GM23338 (cell line): ENCODE measurements at regions not wholly inside any gene's neighbourhood (a gene's known extent, or its start where the extent isn't known, plus 50 kb on each side); places are given as distances from the start of the nearest gene placed in this dataset.

Experiments used
- ATAC-seq: fragments of 200-7000 bp; cut with Tn5 transposase; 3 replicates; pipeline ENCODE4 v1.9.1; 2020
- DNase-seq: peaks from one replicate; pipeline ENCODE4 v3.0.0-alpha.2; 2015; ENCODE audit warnings: low spot score
- H2AFZ ChIP-seq: fragments of 200-600 bp; sonication (generic); 2 replicates; pipeline ENCODE4 v1.8.0; 2016; ENCODE audit warnings: antibody characterized with exemption, mild to moderate bottlenecking, moderate library complexity
- H3F3A ChIP-seq: fragments of 200-600 bp; sonication (generic); replicated peaks from 2 replicates; pipeline ENCODE4 v1.8.0; 2017; ENCODE audit warnings: antibody characterized with exemption, mixed run types, low read depth
- H3K27ac ChIP-seq: fragments of 200-600 bp; sonication (generic); 2 replicates; pipeline ENCODE4 v1.6.1; 2016; ENCODE audit warnings: low read depth
- H3K27me3 ChIP-seq: fragments of 200-600 bp; sonication (generic); 2 replicates; pipeline ENCODE4 v1.8.0; 2016; ENCODE audit warnings: mild to moderate bottlenecking, mixed run types, moderate library complexity; ENCODE audit not compliant: insufficient read depth
- H3K36me3 ChIP-seq: fragments of 200-600 bp; sonication (generic); 2 replicates; pipeline ENCODE4 v1.8.0; 2016; ENCODE audit warnings: mild to moderate bottlenecking; ENCODE audit not compliant: insufficient read depth
- H3K4me1 ChIP-seq: fragments of 200-600 bp; sonication (generic); 2 replicates; pipeline ENCODE4 v1.8.0; 2016; ENCODE audit warnings: mild to moderate bottlenecking, moderate library complexity; ENCODE audit not compliant: insufficient read depth
- H3K4me2 ChIP-seq: fragments of 200-600 bp; sonication (generic); 2 replicates; pipeline ENCODE4 v1.7.1; 2017; ENCODE audit warnings: mixed run types
- H3K4me3 ChIP-seq: fragments of 200-600 bp; sonication (generic); 2 replicates; pipeline ENCODE4 v1.6.1; 2016; ENCODE audit warnings: mixed run types
- H3K79me2 ChIP-seq: fragments of 200-600 bp; sonication (generic); replicated peaks from 2 replicates; pipeline ENCODE4 v1.8.0; 2017; ENCODE audit warnings: mild to moderate bottlenecking; ENCODE audit not compliant: insufficient read depth
- H3K9me2 ChIP-seq: fragments of 200-600 bp; sonication (generic); 2 replicates; pipeline ENCODE4 v1.8.0; 2017; ENCODE audit not compliant: insufficient read depth
- H4K20me1 ChIP-seq: fragments of 200-600 bp; sonication (generic); replicated peaks from 2 replicates; pipeline ENCODE4 v1.8.0; 2017; ENCODE audit warnings: mild to moderate bottlenecking; ENCODE audit not compliant: insufficient read depth
- H3K27ac Mint-ChIP-seq: 2 replicates; pipeline ENCODE4 v1.8.0; 2020; ENCODE audit warnings: inconsistent platforms, mild to moderate bottlenecking, moderate library complexity, mixed read lengths
- H3K27me3 Mint-ChIP-seq: 3 replicates; pipeline ENCODE4 v1.8.0; 2022; ENCODE audit warnings: low read depth, mild to moderate bottlenecking, moderate library complexity, mixed read lengths, inconsistent platforms; ENCODE audit not compliant: insufficient read depth, poor library complexity
- H3K36me3 Mint-ChIP-seq: 3 replicates; pipeline ENCODE4 v1.8.0; 2021; ENCODE audit warnings: low read depth, mild to moderate bottlenecking, inconsistent platforms, moderate library complexity, mixed read lengths
- H3K4me1 Mint-ChIP-seq: 3 replicates; pipeline ENCODE4 v1.8.0; 2020; ENCODE audit warnings: mild to moderate bottlenecking, inconsistent platforms, mixed read lengths
- H3K4me3 Mint-ChIP-seq: 3 replicates; pipeline ENCODE4 v1.8.0; 2021; ENCODE audit warnings: moderate library complexity, mild to moderate bottlenecking, inconsistent platforms, mixed read lengths
- H3K9me3 Mint-ChIP-seq: 3 replicates; pipeline ENCODE4 v1.8.0; 2020; ENCODE audit warnings: moderate library complexity, mild to moderate bottlenecking, inconsistent platforms, mixed read lengths
- CREB1 ChIP-seq: fragments of 250-450 bp; sonication (Bioruptor Pico); IDR thresholded peaks from 2 replicates; pipeline ENCODE4 v1.5.0; 2020; ENCODE audit warnings: low read depth, mild to moderate bottlenecking, moderate library complexity
- CTCF ChIP-seq, 2 experiments: fragments of 200-600 bp in 1 of 2; sonication (generic) in 1 of 2; conservative IDR thresholded peaks; 2 replicates each; pipeline versions ENCODE4 v1.5.1 to v1.6.1; 2016 to 2017; ENCODE audit warnings: antibody characterized with exemption in 2 of 2, low read depth in 2 of 2, mild to moderate bottlenecking in 2 of 2, moderate library complexity in 1 of 2
- EZH2 ChIP-seq: fragments of 200-600 bp; sonication (generic); IDR thresholded peaks from one replicate; pipeline ENCODE4 v1.8.0; 2017; ENCODE audit warnings: antibody characterized with exemption, mild to moderate bottlenecking, low read depth; ENCODE audit not compliant: unreplicated experiment
- EZH2phosphoT487 ChIP-seq: fragments of 200-600 bp; sonication (generic); IDR thresholded peaks from one replicate; pipeline ENCODE4 v1.8.1; 2018; ENCODE audit warnings: antibody characterized with exemption; ENCODE audit not compliant: unreplicated experiment
- JUNB ChIP-seq: IDR thresholded peaks from one replicate; pipeline ENCODE4 v1.6.1; 2016; ENCODE audit warnings: antibody characterized with exemption; ENCODE audit not compliant: unreplicated experiment
- NANOG ChIP-seq: IDR thresholded peaks from 2 replicates; pipeline ENCODE4 v1.6.1; 2016; ENCODE audit warnings: antibody characterized with exemption, borderline replicate concordance
- POLR2AphosphoS5 ChIP-seq: IDR thresholded peaks from 2 replicates; pipeline ENCODE4 v1.6.1; 2016; ENCODE audit warnings: antibody characterized with exemption, low read depth
- STAT1 ChIP-seq: IDR thresholded peaks from one replicate; pipeline ENCODE4 v1.6.1; 2016; ENCODE audit warnings: antibody characterized with exemption; ENCODE audit not compliant: unreplicated experiment
- ZNF114 ChIP-seq: fragments of 250-450 bp; sonication (Bioruptor Pico); IDR thresholded peaks from 2 replicates; pipeline ENCODE4 v1.5.0; 2020; ENCODE audit warnings: mild to moderate bottlenecking, moderate library complexity
- ZNF331 ChIP-seq: fragments of 250-450 bp; sonication (Bioruptor Pico); IDR thresholded peaks from 2 replicates; pipeline ENCODE4 v1.5.0; 2020; ENCODE audit warnings: low read depth, mild to moderate bottlenecking, moderate library complexity
- ZNF462 ChIP-seq: fragments of 250-450 bp; sonication (Bioruptor Pico); IDR thresholded peaks from 2 replicates; pipeline ENCODE4 v1.5.0; 2020; ENCODE audit warnings: mild to moderate bottlenecking, moderate library complexity
- TF ChIP-seq, protein P1 (sequence below): IDR thresholded peaks from one replicate; pipeline ENCODE4 v1.6.1; 2018; ENCODE audit warnings: antibody characterized with exemption; ENCODE audit not compliant: unreplicated experiment
- TF ChIP-seq, protein P2 (sequence below): IDR thresholded peaks from 2 replicates; pipeline ENCODE4 v1.6.1; 2016; ENCODE audit warnings: antibody characterized with exemption

DNA sequence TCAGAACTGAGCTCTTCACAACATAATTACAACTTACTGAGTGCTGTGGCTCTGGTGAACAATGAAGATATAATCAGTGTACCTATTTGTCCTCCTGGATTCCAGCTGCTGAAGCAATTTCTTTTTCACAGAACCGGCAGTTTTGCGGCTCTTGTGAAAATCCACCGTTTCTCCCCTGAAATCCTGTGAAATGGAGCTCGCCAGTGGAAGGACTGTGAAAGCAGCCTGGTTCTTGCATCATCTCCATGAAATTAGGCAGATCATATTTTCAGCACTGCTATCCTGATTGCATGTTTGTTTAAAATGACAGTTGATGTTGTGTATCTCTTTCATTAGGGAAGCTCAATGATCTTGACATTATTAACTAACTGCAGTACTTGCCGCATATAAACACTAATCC, 120.2 kb upstream of the SNX19 start:
- H3K9me2 ChIP-seq: no peaks in the 10 kb centered on the region; the same call in 1 of the 2 replicates
- H3K36me3 Mint-ChIP-seq: no peaks in the 10 kb centered on the region
- no peaks in the 10 kb centered on the region for H3K79me2 ChIP-seq
- H4K20me1 ChIP-seq: no peaks in the 10 kb centered on the region
- ATAC-seq: no peak
- H2AFZ ChIP-seq: no peak overlapping the region; the same call in 1 of the 2 replicates
- no peak overlapping the region for H3K4me3 Mint-ChIP-seq
- H3K9me3 Mint-ChIP-seq: peaks cover 3% of the 10 kb centered on the region; the same call in 2 of the 3 replicates
- H3K4me2 ChIP-seq: no peak overlapping the region
- no peak overlapping the region for H3K4me3 ChIP-seq
- no peaks in the 10 kb centered on the region for H3K27me3 ChIP-seq
- H3K27ac Mint-ChIP-seq: no peak overlapping the region
- H3F3A ChIP-seq: no peaks in the 10 kb centered on the region
- H3K4me1 ChIP-seq: peaks cover 22% of the 10 kb centered on the region; the same call in 1 of the 2 replicates
- no peak overlapping the region for H3K27ac ChIP-seq
- H3K27me3 Mint-ChIP-seq: no peaks in the 10 kb centered on the region
- TF ChIP-seq ZNF462 (CRISPR knock-in tag): no peak
- no peak for TF ChIP-seq CREB1
- no peak for TF ChIP-seq EZH2
- TF ChIP-seq, protein P1, sequence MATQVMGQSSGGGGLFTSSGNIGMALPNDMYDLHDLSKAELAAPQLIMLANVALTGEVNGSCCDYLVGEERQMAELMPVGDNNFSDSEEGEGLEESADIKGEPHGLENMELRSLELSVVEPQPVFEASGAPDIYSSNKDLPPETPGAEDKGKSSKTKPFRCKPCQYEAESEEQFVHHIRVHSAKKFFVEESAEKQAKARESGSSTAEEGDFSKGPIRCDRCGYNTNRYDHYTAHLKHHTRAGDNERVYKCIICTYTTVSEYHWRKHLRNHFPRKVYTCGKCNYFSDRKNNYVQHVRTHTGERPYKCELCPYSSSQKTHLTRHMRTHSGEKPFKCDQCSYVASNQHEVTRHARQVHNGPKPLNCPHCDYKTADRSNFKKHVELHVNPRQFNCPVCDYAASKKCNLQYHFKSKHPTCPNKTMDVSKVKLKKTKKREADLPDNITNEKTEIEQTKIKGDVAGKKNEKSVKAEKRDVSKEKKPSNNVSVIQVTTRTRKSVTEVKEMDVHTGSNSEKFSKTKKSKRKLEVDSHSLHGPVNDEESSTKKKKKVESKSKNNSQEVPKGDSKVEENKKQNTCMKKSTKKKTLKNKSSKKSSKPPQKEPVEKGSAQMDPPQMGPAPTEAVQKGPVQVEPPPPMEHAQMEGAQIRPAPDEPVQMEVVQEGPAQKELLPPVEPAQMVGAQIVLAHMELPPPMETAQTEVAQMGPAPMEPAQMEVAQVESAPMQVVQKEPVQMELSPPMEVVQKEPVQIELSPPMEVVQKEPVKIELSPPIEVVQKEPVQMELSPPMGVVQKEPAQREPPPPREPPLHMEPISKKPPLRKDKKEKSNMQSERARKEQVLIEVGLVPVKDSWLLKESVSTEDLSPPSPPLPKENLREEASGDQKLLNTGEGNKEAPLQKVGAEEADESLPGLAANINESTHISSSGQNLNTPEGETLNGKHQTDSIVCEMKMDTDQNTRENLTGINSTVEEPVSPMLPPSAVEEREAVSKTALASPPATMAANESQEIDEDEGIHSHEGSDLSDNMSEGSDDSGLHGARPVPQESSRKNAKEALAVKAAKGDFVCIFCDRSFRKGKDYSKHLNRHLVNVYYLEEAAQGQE: no peak
- TF ChIP-seq STAT1: no peak
- TF ChIP-seq EZH2phosphoT487: no peak
- TF ChIP-seq POLR2AphosphoS5: no peak
- TF ChIP-seq JUNB: no peak
- TF ChIP-seq, protein P2, sequence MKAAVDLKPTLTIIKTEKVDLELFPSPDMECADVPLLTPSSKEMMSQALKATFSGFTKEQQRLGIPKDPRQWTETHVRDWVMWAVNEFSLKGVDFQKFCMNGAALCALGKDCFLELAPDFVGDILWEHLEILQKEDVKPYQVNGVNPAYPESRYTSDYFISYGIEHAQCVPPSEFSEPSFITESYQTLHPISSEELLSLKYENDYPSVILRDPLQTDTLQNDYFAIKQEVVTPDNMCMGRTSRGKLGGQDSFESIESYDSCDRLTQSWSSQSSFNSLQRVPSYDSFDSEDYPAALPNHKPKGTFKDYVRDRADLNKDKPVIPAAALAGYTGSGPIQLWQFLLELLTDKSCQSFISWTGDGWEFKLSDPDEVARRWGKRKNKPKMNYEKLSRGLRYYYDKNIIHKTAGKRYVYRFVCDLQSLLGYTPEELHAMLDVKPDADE: no peak
- no peak for TF ChIP-seq ZNF331
- TF ChIP-seq CTCF (conservative IDR thresholded peaks at IDR 0.05; ENCODE audit: low read depth in 2 of 2): no peak
- TF ChIP-seq NANOG: no peak
- no peak for TF ChIP-seq ZNF114 (CRISPR knock-in tag)
- no peaks in the 10 kb centered on the region for H3K36me3 ChIP-seq
- no peak for DNase-seq
- H3K4me1 Mint-ChIP-seq: peaks cover 21% of the 10 kb centered on the region
